ENCODE measurements at regions not wholly inside any gene's neighbourhood (a gene's known extent, or its start where the extent isn't known, plus 50 kb on each side); places are given as distances from the start of the nearest gene placed in this dataset.
A peak's percentile ranks its signal among the peaks of the same experiment; 100 is the strongest.
"Not testable (repeated sequence)": the region's sequence is repeated elsewhere in the genome, so short reads cannot be mapped to it uniquely, and the experiment has no call there.

GRCh38 chr12:61999311-61999710 lies 260.9 kb upstream of the USP15 start:
- no peak overlapping the region for H3K27ac Mint-ChIP-seq
- no peaks in the 10 kb centered on the region for H3K4me1 Mint-ChIP-seq (ENCODE audit: low read depth)
- H3K9me3 Mint-ChIP-seq, result no peaks in the 10 kb centered on the region
- no peaks in the 10 kb centered on the region for H3K36me3 Mint-ChIP-seq (ENCODE audit: insufficient read depth in 2 of 2)
- no peak for DNase-seq
- H3K4me3 Mint-ChIP-seq, result no peak overlapping the region
- H3K27me3 Mint-ChIP-seq (ENCODE audit: low read depth), result no peaks in the 10 kb centered on the region
- no peak for ATAC-seq (replicated peaks in 1 of 2)

GRCh38 chr12:62001424-62001823 lies 258.8 kb upstream of the USP15 start:
- Mint-ChIP-seq H3K4me1 (ENCODE audit: low read depth) (no peaks in the 10 kb centered on the region), H3K27me3 (ENCODE audit: low read depth) (peaks cover 5% of the 10 kb centered on the region), H3K27ac (no peak overlapping the region), H3K4me3 (no peak overlapping the region), H3K9me3 (no peaks in the 10 kb centered on the region), H3K36me3 (ENCODE audit: insufficient read depth in 2 of 2) (no peaks in the 10 kb centered on the region)
- no peak for DNase-seq
- no peak for ATAC-seq (replicated peaks in 1 of 2)

- H3K27ac Mint-ChIP-seq, result no peak overlapping the region
- no peaks in the 10 kb centered on the region for H3K4me1 Mint-ChIP-seq (ENCODE audit: low read depth)
- H3K9me3 Mint-ChIP-seq, result no peaks in the 10 kb centered on the region
- no peak for ATAC-seq (replicated peaks in 1 of 2)
- peaks cover 5% of the 10 kb centered on the region for H3K27me3 Mint-ChIP-seq (ENCODE audit: low read depth)
- H3K4me3 Mint-ChIP-seq, result no peak overlapping the region
- DNase-seq, result no peak
- no peaks in the 10 kb centered on the region for H3K36me3 Mint-ChIP-seq (ENCODE audit: insufficient read depth in 2 of 2)
These were observed 257.0 kb upstream of the USP15 start for GRCh38 chr12:62003226-62003625.

- Mint-ChIP-seq H3K4me3 (no peak overlapping the region), H3K4me1 (ENCODE audit: low read depth) (no peaks in the 10 kb centered on the region), H3K27me3 (ENCODE audit: low read depth) (peaks cover 5% of the 10 kb centered on the region), H3K36me3 (ENCODE audit: insufficient read depth in 2 of 2) (no peaks in the 10 kb centered on the region), H3K27ac (no peak overlapping the region), H3K9me3 (no peaks in the 10 kb centered on the region)
- no peak for DNase-seq
- no peak for ATAC-seq (replicated peaks in 1 of 2)
These were observed 256.5 kb upstream of the USP15 start for GRCh38 chr12:62003701-62004100.

- no peak overlapping the region for H3K4me3 Mint-ChIP-seq
- H3K36me3 Mint-ChIP-seq (ENCODE audit: insufficient read depth in 2 of 2), result no peaks in the 10 kb centered on the region
- no peaks in the 10 kb centered on the region for H3K9me3 Mint-ChIP-seq
- DNase-seq (no peak), ATAC-seq (replicated peaks in 1 of 2) (no peak)
- peaks cover 5% of the 10 kb centered on the region for H3K27me3 Mint-ChIP-seq (ENCODE audit: low read depth)
- no peak overlapping the region for H3K27ac Mint-ChIP-seq
- no peaks in the 10 kb centered on the region for H3K4me1 Mint-ChIP-seq (ENCODE audit: low read depth)
These were observed 254.6 kb upstream of the USP15 start for GRCh38 chr12:62005615-62006014.

GRCh38 chr12:62006076-62006732 lies 254.0 kb upstream of the USP15 start:
- DNase-seq, result peak; percentile 11 to 16
- Mint-ChIP-seq H3K4me3 (no peak overlapping the region), H3K9me3 (no peaks in the 10 kb centered on the region), H3K36me3 (ENCODE audit: insufficient read depth in 2 of 2) (no peaks in the 10 kb centered on the region), H3K27me3 (ENCODE audit: low read depth) (peaks cover 5% of the 10 kb centered on the region), H3K27ac (no peak overlapping the region), H3K4me1 (ENCODE audit: low read depth) (no peaks in the 10 kb centered on the region)
- ATAC-seq (replicated peaks in 1 of 2), result no peak

- H3K27ac Mint-ChIP-seq, result no peak overlapping the region
- no peak for DNase-seq
- H3K4me3 Mint-ChIP-seq, result no peak overlapping the region
- H3K27me3 Mint-ChIP-seq (ENCODE audit: low read depth), result peaks cover 5% of the 10 kb centered on the region
- no peaks in the 10 kb centered on the region for H3K36me3 Mint-ChIP-seq (ENCODE audit: insufficient read depth in 2 of 2)
- H3K4me1 Mint-ChIP-seq (ENCODE audit: low read depth), result no peaks in the 10 kb centered on the region
- no peak for ATAC-seq (replicated peaks in 1 of 2)
- no peaks in the 10 kb centered on the region for H3K9me3 Mint-ChIP-seq
These were observed 251.5 kb upstream of the USP15 start for GRCh38 chr12:62008703-62009102.

GRCh38 chr12:62009445-62009844 lies 250.8 kb upstream of the USP15 start:
- Mint-ChIP-seq H3K27ac (no peak overlapping the region), H3K9me3 (no peaks in the 10 kb centered on the region), H3K27me3 (ENCODE audit: low read depth) (peaks cover 5% of the 10 kb centered on the region), H3K4me1 (ENCODE audit: low read depth) (no peaks in the 10 kb centered on the region), H3K36me3 (ENCODE audit: insufficient read depth in 2 of 2) (no peaks in the 10 kb centered on the region), H3K4me3 (no peak overlapping the region)
- no peak for ATAC-seq (replicated peaks in 1 of 2)
- DNase-seq, result no peak

- not testable (repeated sequence) for H3K4me3 Mint-ChIP-seq; H3K36me3 Mint-ChIP-seq (ENCODE audit: insufficient read depth in 2 of 2); H3K9me3 Mint-ChIP-seq; H3K27me3 Mint-ChIP-seq (ENCODE audit: low read depth); ATAC-seq (replicated peaks in 1 of 2); H3K4me1 Mint-ChIP-seq (ENCODE audit: low read depth); H3K27ac Mint-ChIP-seq; DNase-seq
These were observed 249.8 kb upstream of the USP15 start for GRCh38 chr12:62010331-62010906.

- H3K27ac Mint-ChIP-seq; ATAC-seq (replicated peaks in 1 of 2); H3K27me3 Mint-ChIP-seq (ENCODE audit: low read depth); H3K4me3 Mint-ChIP-seq; H3K4me1 Mint-ChIP-seq (ENCODE audit: low read depth); DNase-seq; H3K36me3 Mint-ChIP-seq (ENCODE audit: insufficient read depth in 2 of 2); H3K9me3 Mint-ChIP-seq: not testable (repeated sequence)
These were observed 249.2 kb upstream of the USP15 start for GRCh38 chr12:62010973-62011372.

- H3K27me3 Mint-ChIP-seq (ENCODE audit: low read depth), result peaks cover 7% of the 10 kb centered on the region
- no peak for ATAC-seq (replicated peaks in 1 of 2)
- no peak overlapping the region for H3K27ac Mint-ChIP-seq
- H3K9me3 Mint-ChIP-seq, result no peaks in the 10 kb centered on the region
- H3K4me3 Mint-ChIP-seq, result no peak overlapping the region
- no peak for DNase-seq
- H3K4me1 Mint-ChIP-seq (ENCODE audit: low read depth), result no peaks in the 10 kb centered on the region
- no peaks in the 10 kb centered on the region for H3K36me3 Mint-ChIP-seq (ENCODE audit: insufficient read depth in 2 of 2)
These were observed 245.9 kb upstream of the USP15 start for GRCh38 chr12:62014330-62014729.

- Mint-ChIP-seq H3K27ac (no peak overlapping the region), H3K27me3 (ENCODE audit: low read depth) (peaks cover 7% of the 10 kb centered on the region), H3K9me3 (no peaks in the 10 kb centered on the region), H3K4me3 (no peak overlapping the region), H3K4me1 (ENCODE audit: low read depth) (no peaks in the 10 kb centered on the region), H3K36me3 (ENCODE audit: insufficient read depth in 2 of 2) (no peaks in the 10 kb centered on the region)
- no peak for DNase-seq
- ATAC-seq (replicated peaks in 1 of 2), result no peak
These were observed 244.2 kb upstream of the USP15 start for GRCh38 chr12:62016021-62016420.

GRCh38 chr12:62021808-62022207 lies 238.4 kb upstream of the USP15 start:
- ATAC-seq (replicated peaks in 1 of 2) (no peak), DNase-seq (no peak)
- Mint-ChIP-seq H3K36me3 (ENCODE audit: insufficient read depth in 2 of 2) (no peaks in the 10 kb centered on the region), H3K9me3 (no peaks in the 10 kb centered on the region), H3K27ac (no peak overlapping the region), H3K4me1 (ENCODE audit: low read depth) (no peaks in the 10 kb centered on the region), H3K4me3 (no peak overlapping the region), H3K27me3 (ENCODE audit: low read depth) (peaks cover under 1% of the 10 kb centered on the region)

GRCh38 chr12:62028536-62028935 lies 231.7 kb upstream of the USP15 start:
- Mint-ChIP-seq H3K9me3 (no peaks in the 10 kb centered on the region), H3K4me3 (no peak overlapping the region), H3K4me1 (ENCODE audit: low read depth) (no peaks in the 10 kb centered on the region), H3K27me3 (ENCODE audit: low read depth) (no peaks in the 10 kb centered on the region), H3K27ac (no peak overlapping the region), H3K36me3 (ENCODE audit: insufficient read depth in 2 of 2) (no peaks in the 10 kb centered on the region)
- ATAC-seq (replicated peaks in 1 of 2) (no peak), DNase-seq (no peak)

Measured in activated T-cell treated with anti-CD3 and anti-CD28 coated beads, Interleukin-2, amount 50 U/mL, for 72 hours (primary cell).